HG03097 (cell line): ENCODE measurements at regions not wholly inside any gene's neighbourhood (a gene's known extent, or its start where the extent isn't known, plus 50 kb on each side); places are given as distances from the start of the nearest gene placed in this dataset.

Experiments
- ATAC-seq: cut with Tn5 transposase; IDR thresholded peaks from one replicate; pipeline ENCODE4 v1.9.1; 2021; ENCODE audit not compliant: unreplicated experiment, low FRiP score

- ATAC-seq, result no peak
These were observed 634.7 kb downstream of the ARL4A start for GRCh38 chr7:13322126-13322525.

DNA sequence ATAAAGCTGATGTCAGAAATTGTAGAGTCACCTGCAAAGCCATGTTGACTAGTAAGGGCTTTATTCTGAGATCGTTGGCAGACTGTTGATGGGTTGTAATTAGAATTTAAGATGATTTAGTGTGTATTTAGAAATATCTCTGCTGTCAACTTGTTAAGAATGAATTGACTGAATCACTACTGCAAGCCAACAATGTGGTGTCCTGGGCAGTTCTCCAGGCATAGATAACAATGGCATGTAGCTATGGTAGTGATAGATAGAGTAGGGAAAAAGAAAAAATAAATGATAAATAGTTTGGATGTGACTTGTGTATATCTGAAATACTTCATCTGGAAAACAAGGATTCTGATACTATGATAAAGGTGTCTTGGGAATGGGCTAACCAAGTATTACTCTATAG lies 640.2 kb downstream of the ARL4A start:
- no peak for ATAC-seq

GRCh38 chr7:13333371-13333770 lies 645.9 kb downstream of the ARL4A start:
- no peak for ATAC-seq

DNA sequence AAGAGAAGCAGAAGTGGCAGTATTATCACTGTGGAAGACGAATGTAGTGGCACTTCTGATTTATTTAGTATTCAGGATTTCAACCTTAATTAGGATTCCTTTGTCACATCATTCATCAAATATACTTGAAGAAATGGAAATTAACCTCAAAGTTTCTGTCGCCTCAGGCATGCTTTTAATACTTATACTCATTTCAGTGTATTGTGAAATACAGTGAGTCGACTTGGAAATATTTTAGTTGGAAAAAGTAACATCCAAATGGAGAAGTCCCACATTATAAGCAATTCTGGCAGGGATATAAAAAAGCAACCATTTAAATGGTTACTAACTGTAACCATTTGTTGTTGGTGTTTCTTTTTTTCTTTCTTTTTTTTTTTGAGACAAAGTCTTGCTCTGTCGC lies 648.8 kb downstream of the ARL4A start:
- no peak for ATAC-seq

- ATAC-seq, result no peak
These were observed 636.8 kb downstream of the ETV1 start for GRCh38 chr7:13352677-13353076.

GRCh38 chr7:13359656-13360055 lies 629.8 kb downstream of the ETV1 start:
- no peak for ATAC-seq

- ATAC-seq, result no peak
These were observed 602.7 kb downstream of the ETV1 start for GRCh38 chr7:13386741-13387140.

- no peak for ATAC-seq
These were observed 581.6 kb downstream of the ETV1 start for GRCh38 chr7:13407911-13408310.

DNA sequence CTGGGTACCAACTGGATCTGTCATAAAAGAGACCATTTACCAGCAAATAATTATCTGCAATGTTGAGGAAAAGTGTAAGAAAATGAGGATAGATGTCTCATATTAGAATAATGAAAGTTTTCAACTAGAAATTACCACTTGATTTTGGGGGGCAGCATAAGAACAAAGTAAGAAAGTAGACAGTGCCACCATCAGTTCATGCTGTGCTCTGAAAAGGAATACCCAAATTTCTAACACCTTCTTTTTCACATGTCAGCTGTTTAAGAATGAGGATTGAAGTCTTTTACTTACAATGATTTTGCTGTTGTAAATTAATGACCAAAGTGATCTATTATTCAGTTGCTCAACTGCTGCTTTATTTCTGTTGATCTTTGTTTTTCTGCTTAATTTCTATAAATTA lies 578.3 kb downstream of the ETV1 start:
- ATAC-seq, result no peak

- ATAC-seq, result no peak
These were observed 577.8 kb downstream of the ETV1 start for GRCh38 chr7:13411636-13412035.

DNA sequence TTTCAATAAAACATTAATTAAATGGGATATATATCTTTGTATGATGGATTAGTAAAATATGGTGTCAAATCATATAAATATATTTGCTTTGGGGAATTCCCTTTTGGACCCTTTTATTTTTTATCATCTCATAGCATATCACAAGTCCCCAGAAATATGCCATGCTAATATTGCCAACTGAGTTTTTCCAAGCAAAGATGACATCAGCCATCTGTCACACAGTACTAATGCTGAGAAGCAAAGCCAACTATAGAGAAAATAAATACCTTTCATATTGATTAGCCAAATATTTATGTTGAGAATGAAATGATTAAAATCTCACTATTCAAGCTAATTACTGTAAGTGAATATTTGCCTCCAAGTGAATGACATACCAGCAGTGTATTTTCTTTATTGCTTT lies 575.3 kb downstream of the ETV1 start:
- ATAC-seq, result no peak

- no peak for ATAC-seq
These were observed 574.8 kb downstream of the ETV1 start for GRCh38 chr7:13414661-13415107.

- ATAC-seq, result no peak
These were observed 573.4 kb downstream of the ETV1 start for GRCh38 chr7:13416071-13416470.

- no peak for ATAC-seq
These were observed 572.9 kb downstream of the ETV1 start for GRCh38 chr7:13416544-13416943.

GRCh38 chr7:13420726-13421125 lies 568.7 kb downstream of the ETV1 start:
- ATAC-seq, result no peak

DNA sequence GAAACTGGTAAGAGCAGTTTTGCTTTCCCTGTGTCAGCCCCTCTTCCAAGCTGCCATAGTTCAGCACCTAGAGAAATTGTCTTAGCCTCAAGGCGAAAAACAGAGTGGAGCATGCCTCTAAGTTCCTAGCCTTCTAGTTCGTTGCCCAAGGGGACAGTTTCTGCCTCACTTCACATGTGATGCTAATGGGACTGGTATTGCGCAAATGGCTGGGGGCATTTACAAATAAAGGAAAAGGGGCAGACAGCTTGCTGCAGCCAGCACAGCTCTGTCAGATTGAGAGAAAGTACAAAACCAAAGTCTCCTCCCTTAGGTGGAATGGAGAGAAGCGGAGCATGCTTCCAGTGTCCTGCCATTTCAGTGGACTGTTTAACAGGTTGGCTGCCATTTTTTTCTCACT lies 567.7 kb downstream of the ETV1 start:
- no peak for ATAC-seq

- ATAC-seq, result no peak
These were observed 555.5 kb downstream of the ETV1 start for GRCh38 chr7:13433946-13434345.

- no peak for ATAC-seq
These were observed 547.2 kb downstream of the ETV1 start for GRCh38 chr7:13442226-13442625.

DNA sequence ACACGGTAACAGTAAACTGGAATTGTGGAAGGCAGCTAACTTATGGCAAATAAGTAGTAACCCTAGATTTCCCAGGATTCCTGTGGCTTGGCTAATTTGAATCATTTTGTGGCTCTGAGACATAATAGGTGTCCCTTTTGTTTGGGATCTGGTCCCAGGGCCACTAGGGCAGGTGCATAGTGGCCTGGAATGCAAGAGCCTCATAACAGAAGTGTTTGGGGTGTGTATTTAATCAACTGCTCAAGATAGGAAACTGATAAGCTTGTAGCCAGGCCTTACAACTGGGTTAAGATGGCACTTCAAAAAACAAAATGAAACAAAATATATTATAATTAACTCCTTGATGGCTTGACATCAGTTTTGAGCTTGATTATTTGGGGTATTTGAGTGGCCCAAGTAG lies 541.8 kb downstream of the ETV1 start:
- no peak for ATAC-seq

GRCh38 chr7:13448243-13448642 lies 541.2 kb downstream of the ETV1 start:
- no peak for ATAC-seq

DNA sequence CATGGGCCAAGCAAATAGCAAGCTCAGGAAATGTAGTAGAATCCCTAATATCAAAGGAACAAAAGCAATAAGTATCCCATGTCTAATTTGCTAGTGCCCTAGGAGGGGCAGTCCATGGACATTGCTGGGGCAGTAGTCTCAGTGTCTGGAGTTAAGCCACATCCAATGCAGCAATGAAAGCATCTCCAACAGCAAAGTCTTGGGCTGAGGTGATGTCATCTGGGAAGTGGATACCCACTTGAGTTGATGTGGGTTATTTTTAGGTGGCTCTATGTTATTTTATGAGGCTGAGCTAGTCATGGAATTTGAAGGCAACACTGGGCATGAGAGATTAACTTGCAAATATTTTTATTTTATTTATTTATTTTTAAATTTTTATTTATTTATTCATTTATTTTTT lies 540.0 kb downstream of the ETV1 start:
- no peak for ATAC-seq

DNA sequence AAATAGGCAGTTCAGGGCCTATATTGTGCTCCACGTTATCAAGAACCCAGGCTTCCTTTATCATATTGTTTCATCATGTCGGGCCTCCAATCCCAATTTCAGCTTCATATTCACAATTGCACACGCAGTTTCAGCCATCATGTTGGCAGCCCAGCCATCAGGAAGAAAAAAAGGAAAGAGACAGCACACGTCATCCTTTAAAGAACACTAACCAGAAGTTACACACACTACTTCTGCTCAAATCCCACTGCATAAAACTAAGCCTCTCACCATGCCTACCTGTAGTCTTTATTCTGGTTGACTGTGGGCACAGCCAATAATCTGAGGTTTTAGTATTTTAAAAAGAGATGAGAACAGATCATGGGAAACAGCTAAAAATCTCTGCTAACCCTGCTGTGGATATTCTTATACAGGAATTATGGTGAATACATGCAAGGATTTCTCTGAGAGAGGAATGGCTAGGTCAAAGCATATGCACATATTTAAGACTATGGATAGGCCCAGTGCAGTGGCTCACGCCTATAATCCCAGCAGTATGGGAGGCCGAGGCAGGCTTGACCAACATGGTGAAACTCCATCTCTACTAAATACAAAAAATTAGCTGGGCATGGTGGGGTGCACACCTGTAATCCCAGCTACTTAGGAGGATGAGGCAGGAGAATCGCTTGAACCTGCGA lies 534.4 kb downstream of the ETV1 start:
- no peak for ATAC-seq

DNA sequence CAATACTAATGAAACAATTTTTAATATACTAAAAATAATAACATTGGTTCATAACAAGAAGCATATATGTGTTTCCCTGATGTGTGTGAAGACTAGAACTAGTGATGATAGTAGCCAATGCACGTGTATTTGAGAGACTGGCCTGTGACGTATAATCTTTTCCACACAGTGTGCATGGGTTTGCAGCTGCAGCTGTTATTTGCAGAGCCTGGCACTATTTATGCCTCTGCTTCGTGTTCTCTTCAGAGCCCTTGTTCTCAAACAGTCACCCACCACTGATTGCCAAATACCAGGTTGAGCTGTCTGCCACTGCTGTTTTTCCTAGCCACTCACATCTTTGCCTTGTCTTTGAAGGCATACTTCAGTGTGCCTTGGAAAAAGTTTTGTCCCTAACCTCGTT lies 531.7 kb downstream of the ETV1 start:
- no peak for ATAC-seq
